Astrocyte (in vitro differentiated cells and primary cell): ENCODE measurements at regions not wholly inside any gene's neighbourhood (a gene's known extent, or its start where the extent isn't known, plus 50 kb on each side); places are given as distances from the start of the nearest gene placed in this dataset.

Experiments
- EZH2 ChIP-seq: IDR thresholded peaks from 2 replicates; pipeline ENCODE4 v1.6.1; 2012; ENCODE audit warnings: mild to moderate bottlenecking, low read length, inconsistent platforms; ENCODE audit not compliant: insufficient read depth
- TF ChIP-seq, protein P1 (sequence below): IDR thresholded peaks from 2 replicates; pipeline ENCODE4 v1.5.1; 2011; ENCODE audit warnings: low read depth, mild to moderate bottlenecking, inconsistent platforms, low read length, moderate library complexity; ENCODE audit not compliant: insufficient read depth

DNA sequence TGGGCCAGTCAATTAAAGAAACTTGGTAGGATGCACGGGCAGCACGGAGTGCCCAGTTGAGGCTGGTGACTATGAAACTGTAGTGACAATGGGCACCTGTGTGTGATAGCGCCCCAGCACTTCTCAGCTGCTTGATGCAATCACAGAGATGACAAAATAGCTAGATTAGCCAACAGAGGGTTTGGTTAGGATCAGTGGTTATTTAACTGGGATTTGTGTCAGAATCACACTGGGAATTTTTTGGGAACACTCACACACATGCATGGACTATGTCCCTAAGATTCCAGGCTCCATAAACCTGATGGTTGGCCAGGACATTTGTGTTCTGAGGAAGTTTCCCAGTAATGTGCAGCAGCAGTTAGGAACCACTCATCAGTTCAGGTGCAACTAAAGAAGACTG is 51.2 kb upstream of the DAAM1 start:
- TF ChIP-seq, protein P1, sequence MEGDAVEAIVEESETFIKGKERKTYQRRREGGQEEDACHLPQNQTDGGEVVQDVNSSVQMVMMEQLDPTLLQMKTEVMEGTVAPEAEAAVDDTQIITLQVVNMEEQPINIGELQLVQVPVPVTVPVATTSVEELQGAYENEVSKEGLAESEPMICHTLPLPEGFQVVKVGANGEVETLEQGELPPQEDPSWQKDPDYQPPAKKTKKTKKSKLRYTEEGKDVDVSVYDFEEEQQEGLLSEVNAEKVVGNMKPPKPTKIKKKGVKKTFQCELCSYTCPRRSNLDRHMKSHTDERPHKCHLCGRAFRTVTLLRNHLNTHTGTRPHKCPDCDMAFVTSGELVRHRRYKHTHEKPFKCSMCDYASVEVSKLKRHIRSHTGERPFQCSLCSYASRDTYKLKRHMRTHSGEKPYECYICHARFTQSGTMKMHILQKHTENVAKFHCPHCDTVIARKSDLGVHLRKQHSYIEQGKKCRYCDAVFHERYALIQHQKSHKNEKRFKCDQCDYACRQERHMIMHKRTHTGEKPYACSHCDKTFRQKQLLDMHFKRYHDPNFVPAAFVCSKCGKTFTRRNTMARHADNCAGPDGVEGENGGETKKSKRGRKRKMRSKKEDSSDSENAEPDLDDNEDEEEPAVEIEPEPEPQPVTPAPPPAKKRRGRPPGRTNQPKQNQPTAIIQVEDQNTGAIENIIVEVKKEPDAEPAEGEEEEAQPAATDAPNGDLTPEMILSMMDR: no peak
- no peak for TF ChIP-seq EZH2
